ENCODE measurements at regions not wholly inside any gene's neighbourhood (a gene's known extent, or its start where the extent isn't known, plus 50 kb on each side); places are given as distances from the start of the nearest gene placed in this dataset.

GRCh38 chr5:145350513-145350912 lies 484.6 kb downstream of the PRELID2 start:
- TF ChIP-seq POLR2A (IDR thresholded peaks at IDR 0.05; ENCODE audit: low read depth, low read length): no peak
- TF ChIP-seq POLR2AphosphoS5 (IDR thresholded peaks at IDR 0.05; ENCODE audit: low read depth, low read length): no peak
- no peak for TF ChIP-seq TAF1 (IDR thresholded peaks at IDR 0.05; ENCODE audit: borderline replicate concordance, low read depth, low read length)
